ENCODE measurements at regions not wholly inside any gene's neighbourhood (a gene's known extent, or its start where the extent isn't known, plus 50 kb on each side); places are given as distances from the start of the nearest gene placed in this dataset.

- no peak for TF ChIP-seq CTCF (IDR thresholded peaks at IDR 0.05; ENCODE audit: control insufficient read depth, insufficient read depth, low read depth, low read length, missing control alignments)
- DNase-seq (ENCODE audit: low read depth): no peak
- no peak overlapping the region for H3K4me3 ChIP-seq (ENCODE audit: control insufficient read depth, low read depth, low read length)
Observed at GRCh38 chr2:129055242-129055641, 736.6 kb upstream of the HS6ST1 start.

GRCh38 chr2:129055824-129056223 is 737.2 kb upstream of the HS6ST1 start:
- no peak for TF ChIP-seq CTCF (IDR thresholded peaks at IDR 0.05; ENCODE audit: control insufficient read depth, insufficient read depth, low read depth, low read length, missing control alignments)
- no peak for DNase-seq (ENCODE audit: low read depth)
- no peak overlapping the region for H3K4me3 ChIP-seq (ENCODE audit: control insufficient read depth, low read depth, low read length)

GRCh38 chr2:129056309-129056958 is 737.8 kb upstream of the HS6ST1 start:
- no peak for TF ChIP-seq CTCF (IDR thresholded peaks at IDR 0.05; ENCODE audit: control insufficient read depth, insufficient read depth, low read depth, low read length, missing control alignments)
- no peak overlapping the region for H3K4me3 ChIP-seq (ENCODE audit: control insufficient read depth, low read depth, low read length)
- no peak for DNase-seq (ENCODE audit: low read depth)

GRCh38 chr2:129056959-129057317 is 738.3 kb upstream of the HS6ST1 start:
- no peak overlapping the region for H3K4me3 ChIP-seq (ENCODE audit: control insufficient read depth, low read depth, low read length)
- TF ChIP-seq CTCF (IDR thresholded peaks at IDR 0.05; ENCODE audit: control insufficient read depth, insufficient read depth, low read depth, low read length, missing control alignments): no peak
- DNase-seq (ENCODE audit: low read depth): no peak

- no peak for TF ChIP-seq CTCF (IDR thresholded peaks at IDR 0.05; ENCODE audit: control insufficient read depth, insufficient read depth, low read depth, low read length, missing control alignments)
- no peak for DNase-seq (ENCODE audit: low read depth)
- H3K4me3 ChIP-seq (ENCODE audit: control insufficient read depth, low read depth, low read length): no peak overlapping the region
Observed at GRCh38 chr2:129058981-129059380, 740.3 kb upstream of the HS6ST1 start.

- no peak for DNase-seq (ENCODE audit: low read depth)
- no peak for TF ChIP-seq CTCF (IDR thresholded peaks at IDR 0.05; ENCODE audit: control insufficient read depth, insufficient read depth, low read depth, low read length, missing control alignments)
- H3K4me3 ChIP-seq (ENCODE audit: control insufficient read depth, low read depth, low read length): no peak overlapping the region
Observed at GRCh38 chr2:129059476-129059875, 740.8 kb upstream of the HS6ST1 start.
